SJCRH30 (cell line): ENCODE measurements at regions not wholly inside any gene's neighbourhood (a gene's known extent, or its start where the extent isn't known, plus 50 kb on each side); places are given as distances from the start of the nearest gene placed in this dataset.
"Not testable (repeated sequence)": the region's sequence is repeated elsewhere in the genome, so short reads cannot be mapped to it uniquely, and the experiment has no call there.

Experiments
- DNase-seq, 2 experiments: peaks; one replicate each; pipeline ENCODE4 v3.0.0-alpha.2; 2015 to 2020
- H3K27ac ChIP-seq: fragments of 250-450 bp; sonication (Bioruptor Pico); 2 replicates; pipeline ENCODE4 v1.5.1; 2020; ENCODE audit warnings: mild to moderate bottlenecking, moderate library complexity
- H3K27me3 ChIP-seq: fragments of 250-450 bp; sonication (Bioruptor Pico); 2 replicates; pipeline ENCODE4 v1.5.1; 2020; ENCODE audit warnings: mild to moderate bottlenecking, moderate library complexity
- H3K36me3 ChIP-seq: fragments of 250-450 bp; sonication (Bioruptor Pico); 2 replicates; pipeline ENCODE4 v1.5.1; 2020; ENCODE audit warnings: mild to moderate bottlenecking, moderate library complexity
- H3K4me1 ChIP-seq: fragments of 250-450 bp; sonication (Bioruptor Pico); 2 replicates; pipeline ENCODE4 v1.5.1; 2020; ENCODE audit warnings: mild to moderate bottlenecking, moderate library complexity
- H3K4me3 ChIP-seq: fragments of 250-450 bp; sonication (Bioruptor Pico); 2 replicates; pipeline ENCODE4 v1.5.1; 2020; ENCODE audit warnings: mild to moderate bottlenecking, moderate library complexity
- H3K9me3 ChIP-seq: fragments of 250-450 bp; sonication (Bioruptor Pico); replicated peaks from 2 replicates; pipeline ENCODE4 v1.5.1; 2020; ENCODE audit warnings: mild to moderate bottlenecking, moderate library complexity

GRCh38 chr14:87257421-87257820, 735.6 kb downstream of the GALC start:
- H3K27me3 ChIP-seq, result no peaks in the 10 kb centered on the region
- no peaks in the 10 kb centered on the region for H3K4me1 ChIP-seq
- no peaks in the 10 kb centered on the region for H3K36me3 ChIP-seq
- no peak for DNase-seq
- H3K27ac ChIP-seq, result no peak overlapping the region
- H3K9me3 ChIP-seq, result no peaks in the 10 kb centered on the region
- no peak overlapping the region for H3K4me3 ChIP-seq

- Histone ChIP-seq H3K36me3 (no peaks in the 10 kb centered on the region), H3K27ac (no peak overlapping the region), H3K27me3 (no peaks in the 10 kb centered on the region), H3K4me3 (no peak overlapping the region), H3K4me1 (no peaks in the 10 kb centered on the region), H3K9me3 (no peaks in the 10 kb centered on the region)
- no peak for DNase-seq
Measured at GRCh38 chr14:87255058-87255457, 737.9 kb downstream of the GALC start.

GRCh38 chr14:87254331-87254874, 738.6 kb downstream of the GALC start:
- H3K4me1 ChIP-seq, result no peaks in the 10 kb centered on the region
- no peaks in the 10 kb centered on the region for H3K9me3 ChIP-seq
- no peak overlapping the region for H3K27ac ChIP-seq
- H3K27me3 ChIP-seq, result no peaks in the 10 kb centered on the region
- no peak overlapping the region for H3K4me3 ChIP-seq
- DNase-seq, result no peak
- no peaks in the 10 kb centered on the region for H3K36me3 ChIP-seq

GRCh38 chr14:87253791-87254190, 739.2 kb downstream of the GALC start:
- H3K9me3 ChIP-seq, H3K27ac ChIP-seq, H3K4me3 ChIP-seq, DNase-seq, H3K4me1 ChIP-seq, H3K27me3 ChIP-seq, H3K36me3 ChIP-seq: not testable (repeated sequence)

GRCh38 chr14:87252103-87252502, 740.9 kb downstream of the GALC start:
- Histone ChIP-seq H3K27me3 (no peaks in the 10 kb centered on the region), H3K27ac (no peak overlapping the region), H3K4me3 (no peak overlapping the region), H3K4me1 (no peaks in the 10 kb centered on the region), H3K9me3 (no peaks in the 10 kb centered on the region), H3K36me3 (no peaks in the 10 kb centered on the region)
- DNase-seq, result no peak

GRCh38 chr14:87251011-87251410, 742.0 kb downstream of the GALC start:
- H3K4me1 ChIP-seq, result no peaks in the 10 kb centered on the region
- H3K27me3 ChIP-seq, result no peaks in the 10 kb centered on the region
- H3K9me3 ChIP-seq, result no peaks in the 10 kb centered on the region
- no peak overlapping the region for H3K4me3 ChIP-seq
- H3K27ac ChIP-seq, result no peak overlapping the region
- no peaks in the 10 kb centered on the region for H3K36me3 ChIP-seq
- DNase-seq, result no peak

GRCh38 chr14:87241018-87241768, 751.8 kb downstream of the GALC start:
- H3K4me1 ChIP-seq, result no peaks in the 10 kb centered on the region
- DNase-seq, result no peak
- H3K27me3 ChIP-seq, result no peaks in the 10 kb centered on the region
- H3K9me3 ChIP-seq, result no peaks in the 10 kb centered on the region
- H3K27ac ChIP-seq, result no peak overlapping the region
- H3K4me3 ChIP-seq, result no peak overlapping the region
- no peaks in the 10 kb centered on the region for H3K36me3 ChIP-seq

GRCh38 chr14:87240319-87240718, 752.7 kb downstream of the GALC start:
- H3K36me3 ChIP-seq, H3K27ac ChIP-seq, H3K4me3 ChIP-seq, H3K27me3 ChIP-seq, DNase-seq, H3K4me1 ChIP-seq, H3K9me3 ChIP-seq: not testable (repeated sequence)

- Histone ChIP-seq H3K9me3 (no peaks in the 10 kb centered on the region), H3K4me3 (no peak overlapping the region), H3K27me3 (no peaks in the 10 kb centered on the region), H3K27ac (no peak overlapping the region), H3K4me1 (no peaks in the 10 kb centered on the region), H3K36me3 (no peaks in the 10 kb centered on the region)
- no peak for DNase-seq
Measured at GRCh38 chr14:87233806-87234384, 759.1 kb downstream of the GALC start.

- Histone ChIP-seq H3K4me1 (no peaks in the 10 kb centered on the region), H3K36me3 (no peaks in the 10 kb centered on the region), H3K9me3 (no peaks in the 10 kb centered on the region), H3K27me3 (no peaks in the 10 kb centered on the region), H3K27ac (no peak overlapping the region), H3K4me3 (no peak overlapping the region)
- no peak for DNase-seq
Measured at GRCh38 chr14:87233266-87233665, 759.7 kb downstream of the GALC start.

- no peaks in the 10 kb centered on the region for H3K4me1 ChIP-seq
Measured at GRCh38 chr14:87231336-87232026, 761.5 kb downstream of the GALC start.

GRCh38 chr14:87230726-87231125, 762.3 kb downstream of the GALC start:
- H3K9me3 ChIP-seq, result no peaks in the 10 kb centered on the region
- no peaks in the 10 kb centered on the region for H3K36me3 ChIP-seq
- no peak overlapping the region for H3K4me3 ChIP-seq
- no peaks in the 10 kb centered on the region for H3K4me1 ChIP-seq
- no peaks in the 10 kb centered on the region for H3K27me3 ChIP-seq
- H3K27ac ChIP-seq, result no peak overlapping the region
- no peak for DNase-seq

More at GRCh38 chr14:87231336-87232026, 761.5 kb downstream of the GALC start:
- Histone ChIP-seq H3K9me3 (no peaks in the 10 kb centered on the region), H3K4me3 (no peak overlapping the region), H3K27me3 (no peaks in the 10 kb centered on the region), H3K36me3 (no peaks in the 10 kb centered on the region), H3K27ac (no peak overlapping the region)
- DNase-seq, result no peak

- H3K36me3 ChIP-seq, result no peaks in the 10 kb centered on the region
- H3K9me3 ChIP-seq, result no peaks in the 10 kb centered on the region
Measured at GRCh38 chr14:87229131-87229530, 763.9 kb downstream of the GALC start.

GRCh38 chr14:87217023-87217422, 776.0 kb downstream of the GALC start:
- DNase-seq, result no peak
- Histone ChIP-seq H3K4me3 (no peak overlapping the region), H3K27me3 (no peaks in the 10 kb centered on the region), H3K27ac (no peak overlapping the region), H3K9me3 (no peaks in the 10 kb centered on the region), H3K36me3 (no peaks in the 10 kb centered on the region), H3K4me1 (no peaks in the 10 kb centered on the region)

More at GRCh38 chr14:87229131-87229530, 763.9 kb downstream of the GALC start:
- Histone ChIP-seq H3K27ac (no peak overlapping the region), H3K27me3 (no peaks in the 10 kb centered on the region), H3K4me1 (no peaks in the 10 kb centered on the region), H3K4me3 (no peak overlapping the region)
- DNase-seq, result no peak

GRCh38 chr14:87214558-87214957, 778.4 kb downstream of the GALC start:
- H3K27me3 ChIP-seq, result no peaks in the 10 kb centered on the region
- H3K27ac ChIP-seq, result no peak overlapping the region
- H3K4me3 ChIP-seq, result no peak overlapping the region
- H3K36me3 ChIP-seq, result no peaks in the 10 kb centered on the region
- no peaks in the 10 kb centered on the region for H3K9me3 ChIP-seq
- H3K4me1 ChIP-seq, result no peaks in the 10 kb centered on the region
- no peak for DNase-seq
